ENCODE measurements at regions not wholly inside any gene's neighbourhood (a gene's known extent, or its start where the extent isn't known, plus 50 kb on each side); places are given as distances from the start of the nearest gene placed in this dataset.

- TF ChIP-seq EZH2 (IDR thresholded peaks at IDR 0.05; ENCODE audit: low read length, unreplicated experiment) (no peak), EZH2phosphoT487 (IDR thresholded peaks at IDR 0.05; ENCODE audit: borderline replicate concordance, low read length) (no peak)
- TF ChIP-seq, protein P1, sequence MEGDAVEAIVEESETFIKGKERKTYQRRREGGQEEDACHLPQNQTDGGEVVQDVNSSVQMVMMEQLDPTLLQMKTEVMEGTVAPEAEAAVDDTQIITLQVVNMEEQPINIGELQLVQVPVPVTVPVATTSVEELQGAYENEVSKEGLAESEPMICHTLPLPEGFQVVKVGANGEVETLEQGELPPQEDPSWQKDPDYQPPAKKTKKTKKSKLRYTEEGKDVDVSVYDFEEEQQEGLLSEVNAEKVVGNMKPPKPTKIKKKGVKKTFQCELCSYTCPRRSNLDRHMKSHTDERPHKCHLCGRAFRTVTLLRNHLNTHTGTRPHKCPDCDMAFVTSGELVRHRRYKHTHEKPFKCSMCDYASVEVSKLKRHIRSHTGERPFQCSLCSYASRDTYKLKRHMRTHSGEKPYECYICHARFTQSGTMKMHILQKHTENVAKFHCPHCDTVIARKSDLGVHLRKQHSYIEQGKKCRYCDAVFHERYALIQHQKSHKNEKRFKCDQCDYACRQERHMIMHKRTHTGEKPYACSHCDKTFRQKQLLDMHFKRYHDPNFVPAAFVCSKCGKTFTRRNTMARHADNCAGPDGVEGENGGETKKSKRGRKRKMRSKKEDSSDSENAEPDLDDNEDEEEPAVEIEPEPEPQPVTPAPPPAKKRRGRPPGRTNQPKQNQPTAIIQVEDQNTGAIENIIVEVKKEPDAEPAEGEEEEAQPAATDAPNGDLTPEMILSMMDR (conservative IDR thresholded peaks at IDR 0.05; ENCODE audit: low read depth, low read length) = no peak
- peak; percentile 73 for DNase-seq
- Histone ChIP-seq H3K79me2 (ENCODE audit: low read length) (no peaks in the 10 kb centered on the region), H3K4me3 (ENCODE audit: low read length) (no peak overlapping the region), H3F3A (ENCODE audit: low read length, unreplicated experiment) (no peaks in the 10 kb centered on the region), H3K36me3 (ENCODE audit: low read depth, low read length) (no peaks in the 10 kb centered on the region; the same call in 1 of the 2 replicates), H3K9ac (ENCODE audit: low read length) (no peak overlapping the region), H3K9me3 (ENCODE audit: low read length) (no peaks in the 10 kb centered on the region), H3K9me2 (replicated peaks; ENCODE audit: low read length) (no peaks in the 10 kb centered on the region), H4K20me1 (ENCODE audit: low read length) (no peaks in the 10 kb centered on the region), H3K27ac (ENCODE audit: low read length) (no peak overlapping the region), H3K27me3 (ENCODE audit: low read length) (no peaks in the 10 kb centered on the region), H2AFZ (ENCODE audit: low read length) (no peak overlapping the region), H3K4me2 (ENCODE audit: low read length) (peak overlapping the region; percentile 23; the same call in 1 of the 2 replicates), H3K4me1 (ENCODE audit: insufficient read depth, low read length) (peaks cover 23% of the 10 kb centered on the region)
- intact Hi-C loops (cut with micrococcal nuclease) = no loop called here
- BruUV-seq (replicated peaks) = no TSS peak
- CTCF ChIA-PET = interaction anchor here (0.6 kb wide), 1 partner anchor 18 kb away, joined by 3 read pairs; no protein-coding TSS in a partner anchor
- ATAC-seq = peak; percentile 45
- POLR2A ChIA-PET (ENCODE audit: unreplicated experiment) = no interaction called here
These were observed 148.0 kb downstream of the TMEM200A start for GRCh38 chr6:130513770-130514169.

DNA sequence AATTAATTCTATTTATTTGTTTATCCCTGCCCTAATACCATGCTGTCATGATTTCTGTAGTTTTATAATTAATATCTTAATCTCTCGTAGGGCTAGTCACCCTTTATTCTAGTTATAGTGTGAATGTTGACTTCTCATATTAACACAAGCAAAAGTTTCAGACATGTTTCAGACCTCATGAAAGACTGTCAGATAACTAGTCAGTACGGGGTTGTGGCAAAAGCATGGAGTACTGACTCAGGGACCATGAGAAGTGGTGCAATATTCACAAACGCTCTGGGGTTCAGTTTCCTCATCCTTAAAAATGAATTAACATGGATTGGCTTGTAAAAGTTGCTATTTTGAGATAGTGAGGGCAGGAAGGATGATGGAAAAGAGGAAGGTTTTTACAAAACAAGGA lies 148.9 kb downstream of the TMEM200A start:
- ATAC-seq (no peak), DNase-seq (no peak)
- POLR2A ChIA-PET (ENCODE audit: unreplicated experiment) = no interaction called here
- Histone ChIP-seq H3K4me3 (ENCODE audit: low read length) (no peak overlapping the region), H3F3A (ENCODE audit: low read length, unreplicated experiment) (no peaks in the 10 kb centered on the region), H3K9me2 (replicated peaks; ENCODE audit: low read length) (no peaks in the 10 kb centered on the region), H3K9me3 (ENCODE audit: low read length) (no peaks in the 10 kb centered on the region), H3K79me2 (ENCODE audit: low read length) (no peaks in the 10 kb centered on the region), H2AFZ (ENCODE audit: low read length) (no peak overlapping the region), H3K36me3 (ENCODE audit: low read depth, low read length) (no peaks in the 10 kb centered on the region; the same call in 1 of the 2 replicates), H3K4me1 (ENCODE audit: insufficient read depth, low read length) (peaks cover 23% of the 10 kb centered on the region), H3K27me3 (ENCODE audit: low read length) (no peaks in the 10 kb centered on the region), H3K27ac (ENCODE audit: low read length) (no peak overlapping the region), H3K4me2 (ENCODE audit: low read length) (no peak overlapping the region), H3K9ac (ENCODE audit: low read length) (no peak overlapping the region), H4K20me1 (ENCODE audit: low read length) (no peaks in the 10 kb centered on the region)
- BruUV-seq (replicated peaks) = no TSS peak
- intact Hi-C loops (cut with micrococcal nuclease) = no loop called here
- CTCF ChIA-PET = no interaction called here
- TF ChIP-seq, protein P1 (conservative IDR thresholded peaks at IDR 0.05; ENCODE audit: low read depth, low read length) = no peak
- TF ChIP-seq EZH2 (IDR thresholded peaks at IDR 0.05; ENCODE audit: low read length, unreplicated experiment) (no peak), EZH2phosphoT487 (IDR thresholded peaks at IDR 0.05; ENCODE audit: borderline replicate concordance, low read length) (no peak)

DNA sequence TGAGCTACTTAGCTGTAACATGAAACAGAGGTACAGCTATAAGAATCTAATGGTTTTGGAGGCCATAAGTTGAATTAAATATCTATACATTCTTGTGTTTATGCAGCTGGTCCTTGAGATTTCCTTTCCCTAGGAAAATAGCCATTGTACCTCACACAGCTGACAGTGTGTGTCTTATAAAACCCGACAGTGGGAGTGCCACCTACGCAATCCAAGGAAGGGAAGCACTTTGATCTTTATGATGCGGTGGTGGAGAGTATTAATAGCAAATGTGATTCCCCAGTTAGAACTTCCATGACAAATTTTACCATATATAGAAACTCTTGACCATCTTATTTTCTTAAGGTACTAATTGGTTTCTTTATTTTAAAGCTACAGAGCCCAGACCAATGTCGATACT lies 149.5 kb downstream of the TMEM200A start:
- no peak overlapping the region for H3K4me2 ChIP-seq (ENCODE audit: low read length)
- H3K4me1 ChIP-seq (ENCODE audit: insufficient read depth, low read length) = peaks cover 23% of the 10 kb centered on the region
- ChIA-PET CTCF (no interaction called here), POLR2A (ENCODE audit: unreplicated experiment) (no interaction called here)
- H3K79me2 ChIP-seq (ENCODE audit: low read length) = no peaks in the 10 kb centered on the region
- no peaks in the 10 kb centered on the region for H3F3A ChIP-seq (ENCODE audit: low read length, unreplicated experiment)
- no peaks in the 10 kb centered on the region for H3K9me3 ChIP-seq (ENCODE audit: low read length)
- no peak overlapping the region for H3K27ac ChIP-seq (ENCODE audit: low read length)
- no peak for ATAC-seq
- H3K9me2 ChIP-seq (replicated peaks; ENCODE audit: low read length) = no peaks in the 10 kb centered on the region
- no TSS peak for BruUV-seq (replicated peaks)
- no peak overlapping the region for H3K9ac ChIP-seq (ENCODE audit: low read length)
- no peak for DNase-seq
- no peaks in the 10 kb centered on the region for H4K20me1 ChIP-seq (ENCODE audit: low read length)
- intact Hi-C loops (cut with micrococcal nuclease) = no loop called here
- no peak overlapping the region for H2AFZ ChIP-seq (ENCODE audit: low read length)
- H3K4me3 ChIP-seq (ENCODE audit: low read length) = no peak overlapping the region
- TF ChIP-seq, protein P1 (conservative IDR thresholded peaks at IDR 0.05; ENCODE audit: low read depth, low read length) = no peak
- H3K36me3 ChIP-seq (ENCODE audit: low read depth, low read length) = no peaks in the 10 kb centered on the region; the same call in 1 of the 2 replicates
- H3K27me3 ChIP-seq (ENCODE audit: low read length) = no peaks in the 10 kb centered on the region

Data from PC-3 (cell line).